Breast epithelium (tissue), 4 donors: ENCODE measurements at regions not wholly inside any gene's neighbourhood (a gene's known extent, or its start where the extent isn't known, plus 50 kb on each side); places are given as distances from the start of the nearest gene placed in this dataset.

Experiments used
- DNase-seq, 2 donors: peaks; one replicate each; pipeline ENCODE4 v3.0.0-alpha.2; 2019; ENCODE audit warnings: low spot score in 2 of 2
- H3K27ac ChIP-seq, 2 donors: fragments of 200-600 bp; sonication (generic) in 1 of 2; one replicate each; pipeline ENCODE4 v1.5.1; 2016 to 2019; ENCODE audit warnings: mild to moderate bottlenecking in 1 of 2
- H3K27me3 ChIP-seq, 2 donors: fragments of 200-600 bp; sonication (generic) in 1 of 2; one replicate each; pipeline versions ENCODE4 v1.5.1 to v1.6.0; 2017 to 2019; ENCODE audit warnings: control low read depth in 1 of 2, mild to moderate bottlenecking in 1 of 2
- H3K36me3 ChIP-seq: fragments of 200-600 bp; one replicate; pipeline ENCODE4 v1.5.1; 2019
- H3K4me1 ChIP-seq, 2 donors: fragments of 200-600 bp; sonication (generic); one replicate each; pipeline ENCODE4 v1.5.1; 2016 to 2019; ENCODE audit warnings: control low read depth in 1 of 2
- H3K4me3 ChIP-seq, 3 donors: fragments of 200-600 bp; sonication (generic); 1 replicate in 2 of 3; 2 replicates in 1 of 3; pipeline ENCODE4 v1.5.1; 2016 to 2019; ENCODE audit warnings: mild to moderate bottlenecking in 3 of 3, moderate library complexity in 2 of 3
- H3K9me3 ChIP-seq, 2 donors: fragments of 200-600 bp; sonication (generic) in 1 of 2; one replicate each; pipeline ENCODE4 v1.5.1; 2016 to 2019; ENCODE audit warnings: control low read depth in 1 of 2
- CTCF ChIP-seq, 3 donors: fragments of 450-650 bp; IDR thresholded peaks; one replicate each; pipeline ENCODE4 v1.5.1; 2016 to 2017; ENCODE audit warnings: antibody characterized with exemption in 3 of 3, mild to moderate bottlenecking in 3 of 3, moderate library complexity in 3 of 3
- POLR2A ChIP-seq: fragments of 450-650 bp; IDR thresholded peaks from one replicate; pipeline ENCODE4 v1.6.1; 2016; ENCODE audit warnings: antibody characterized with exemption, mild to moderate bottlenecking, moderate library complexity
- POLR2AphosphoS5 ChIP-seq, 3 donors: sonication (generic); formaldehyde crosslinking; IDR thresholded peaks; one replicate each; pipeline ENCODE4 v1.6.1; 2017; ENCODE audit warnings: antibody characterized with exemption in 3 of 3
- intact Hi-C: fragments of 100-400 bp; cut with DNase I; formaldehyde crosslinking; loops from one replicate; pipeline ENCODE4 v1.15.1; 2023; ENCODE audit warnings: low total_unique reads

GRCh38 chr3:152202976-152203626 lies 65.6 kb upstream of the MBNL1 start:
- no peaks in the 10 kb centered on the region for H3K4me1 ChIP-seq
- H3K9me3 ChIP-seq: no peaks in the 10 kb centered on the region
- no peaks in the 10 kb centered on the region for H3K36me3 ChIP-seq
- DNase-seq: no peak
- H3K27me3 ChIP-seq: no peaks in the 10 kb centered on the region
- peak overlapping the region; percentile 6 to 46 for H3K27ac ChIP-seq
- H3K4me3 ChIP-seq: peak overlapping the region; percentile 6 to 22 (median 6)
- intact Hi-C loops: no loop called here
- no peak for TF ChIP-seq CTCF (IDR thresholded peaks at IDR 0.05)
- no peak for TF ChIP-seq POLR2A

GRCh38 chr3:152203652-152204051 lies 65.1 kb upstream of the MBNL1 start:
- no peak for TF ChIP-seq CTCF (IDR thresholded peaks at IDR 0.05)
- TF ChIP-seq POLR2A: no peak
- no peak for TF ChIP-seq POLR2AphosphoS5 (IDR thresholded peaks at IDR 0.05)
- Histone ChIP-seq H3K36me3 (no peaks in the 10 kb centered on the region), H3K4me1 (no peaks in the 10 kb centered on the region), H3K27me3 (no peaks in the 10 kb centered on the region), H3K27ac (peak overlapping the region in 1 of 2 donors; percentile 6), H3K4me3 (peak overlapping the region in 2 of 3 donors; percentile 6 to 22), H3K9me3 (no peaks in the 10 kb centered on the region)
- DNase-seq: no peak
- intact Hi-C loops: no loop called here

GRCh38 chr3:152204218-152204617 lies 64.5 kb upstream of the MBNL1 start:
- intact Hi-C loops: no loop called here
- Histone ChIP-seq H3K36me3 (no peaks in the 10 kb centered on the region), H3K27me3 (no peaks in the 10 kb centered on the region), H3K9me3 (no peaks in the 10 kb centered on the region), H3K27ac (peak overlapping the region; percentile 0 to 26), H3K4me1 (no peaks in the 10 kb centered on the region), H3K4me3 (peak overlapping the region in 1 of 3 donors; percentile 15)
- no peak for DNase-seq
- TF ChIP-seq CTCF (IDR thresholded peaks at IDR 0.05) (no peak), POLR2A (no peak), POLR2AphosphoS5 (IDR thresholded peaks at IDR 0.05) (no peak)

- Histone ChIP-seq H3K27me3 (no peaks in the 10 kb centered on the region), H3K9me3 (no peaks in the 10 kb centered on the region), H3K4me1 (no peaks in the 10 kb centered on the region), H3K4me3 (peak overlapping the region in 1 of 3 donors; percentile 10), H3K27ac (no peak overlapping the region), H3K36me3 (no peaks in the 10 kb centered on the region)
- DNase-seq: no peak
- intact Hi-C loops: no loop called here
- TF ChIP-seq CTCF (IDR thresholded peaks at IDR 0.05): no peak
- no peak for TF ChIP-seq POLR2AphosphoS5 (IDR thresholded peaks at IDR 0.05)
- no peak for TF ChIP-seq POLR2A
Measured at GRCh38 chr3:152205097-152205593, 63.6 kb upstream of the MBNL1 start.

- no peaks in the 10 kb centered on the region for H3K36me3 ChIP-seq
- no peak overlapping the region for H3K27ac ChIP-seq
- no peak for TF ChIP-seq CTCF (IDR thresholded peaks at IDR 0.05)
- TF ChIP-seq POLR2A: no peak
- TF ChIP-seq POLR2AphosphoS5 (IDR thresholded peaks at IDR 0.05): no peak
- H3K27me3 ChIP-seq: no peaks in the 10 kb centered on the region
- intact Hi-C loops: no loop called here
- no peak overlapping the region for H3K4me3 ChIP-seq
- DNase-seq: no peak
- no peaks in the 10 kb centered on the region for H3K4me1 ChIP-seq
- H3K9me3 ChIP-seq: no peaks in the 10 kb centered on the region
Measured at GRCh38 chr3:152206243-152206760, 62.4 kb upstream of the MBNL1 start.
